NT2/D1 (cell line): ENCODE measurements at regions not wholly inside any gene's neighbourhood (a gene's known extent, or its start where the extent isn't known, plus 50 kb on each side); places are given as distances from the start of the nearest gene placed in this dataset.
"Not testable (repeated sequence)": the region's sequence is repeated elsewhere in the genome, so short reads cannot be mapped to it uniquely, and the experiment has no call there.

Source experiments
- DNase-seq: peaks from one replicate; pipeline ENCODE4 v3.0.0-alpha.2; 2011; ENCODE audit warnings: low read depth, low spot score
- H3K27me3 ChIP-seq: 2 replicates; pipeline ENCODE4 v1.6.0; 2011; ENCODE audit warnings: mild to moderate bottlenecking; ENCODE audit not compliant: insufficient read length, insufficient read depth
- H3K36me3 ChIP-seq: 2 replicates; pipeline ENCODE4 v1.6.1; 2011; ENCODE audit warnings: mild to moderate bottlenecking, low read length, mixed read lengths; ENCODE audit not compliant: insufficient read depth, insufficient read length
- H3K4me1 ChIP-seq: 2 replicates; pipeline ENCODE4 v1.5.1; 2011; ENCODE audit not compliant: insufficient read depth, insufficient read length
- H3K4me3 ChIP-seq: 2 replicates; pipeline ENCODE4 v1.5.1; 2011; ENCODE audit warnings: low read depth; ENCODE audit not compliant: insufficient read length
- H3K9ac ChIP-seq: 2 replicates; pipeline ENCODE4 v1.6.0; 2011; ENCODE audit warnings: low read depth; ENCODE audit not compliant: insufficient read length
- H3K9me3 ChIP-seq: 2 replicates; pipeline ENCODE4 v1.5.1; 2011; ENCODE audit warnings: mild to moderate bottlenecking, low read length; ENCODE audit not compliant: insufficient read depth
- SUZ12 ChIP-seq: IDR thresholded peaks from 2 replicates; pipeline ENCODE4 v1.6.1; 2011; ENCODE audit not compliant: insufficient read length, insufficient read depth; ENCODE audit errors: extremely low read depth
- YY1 ChIP-seq: IDR thresholded peaks from 2 replicates; pipeline ENCODE4 v1.6.1; 2011; ENCODE audit not compliant: insufficient read length, insufficient read depth
- ZNF274 ChIP-seq: IDR thresholded peaks from 2 replicates; pipeline ENCODE4 v1.6.1; 2011; ENCODE audit warnings: mild to moderate bottlenecking, low read depth, low read length

DNA sequence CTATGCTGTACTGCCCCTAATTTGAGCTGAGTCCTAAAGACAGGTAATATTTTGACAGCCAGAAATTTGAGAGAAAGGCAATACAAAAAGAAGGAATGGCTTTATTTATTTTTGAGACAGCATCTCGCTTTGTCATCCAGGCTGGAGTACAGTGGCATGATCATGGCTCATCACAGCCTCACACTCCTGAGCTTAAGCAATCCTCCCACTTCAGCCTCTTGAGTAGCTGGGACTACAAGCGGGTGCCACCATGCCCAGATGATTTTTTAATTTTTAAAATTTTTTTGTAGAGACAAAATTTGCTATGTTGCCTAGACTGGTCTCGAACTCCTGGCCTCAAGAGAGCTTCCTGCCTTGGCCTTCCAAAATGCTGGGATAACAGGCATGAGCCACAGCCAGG, 77.4 kb upstream of the SLC4A7 start:
- TF ChIP-seq YY1 (no peak), SUZ12 (no peak), ZNF274 (no peak)
- H3K9me3 ChIP-seq: no peaks in the 10 kb centered on the region
- H3K36me3 ChIP-seq: no peaks in the 10 kb centered on the region
- H3K4me3 ChIP-seq: no peak overlapping the region
- no peaks in the 10 kb centered on the region for H3K27me3 ChIP-seq
- H3K4me1 ChIP-seq: no peaks in the 10 kb centered on the region
- DNase-seq: no peak
- no peak overlapping the region for H3K9ac ChIP-seq

DNA sequence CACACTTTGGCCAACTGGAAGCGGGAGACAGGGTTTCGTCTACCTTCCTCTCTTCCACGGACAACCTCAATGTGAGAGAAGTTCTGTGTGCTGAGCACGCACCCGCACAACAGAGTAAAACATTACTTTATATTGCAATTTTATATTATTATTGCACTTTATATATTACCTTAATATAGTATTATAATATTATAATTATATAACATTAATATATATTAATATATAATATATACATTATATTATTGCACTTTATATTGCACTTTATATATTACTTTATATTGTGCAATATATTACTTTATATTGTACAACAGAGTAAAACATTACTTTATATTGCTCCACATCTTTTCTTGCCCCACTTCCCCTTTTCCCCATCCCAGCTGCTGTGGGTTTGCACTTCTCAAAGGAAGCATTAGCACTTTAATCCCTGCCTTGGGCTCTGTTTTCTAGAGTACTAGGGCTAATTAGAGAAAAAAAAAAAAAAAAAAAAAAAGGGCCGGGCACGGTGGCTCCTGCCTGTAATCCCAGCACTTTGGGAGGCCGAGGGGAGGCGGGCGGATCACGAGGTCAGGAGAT, 76.4 kb upstream of the SLC4A7 start:
- Histone ChIP-seq H3K36me3 (no peaks in the 10 kb centered on the region), H3K27me3 (no peaks in the 10 kb centered on the region), H3K9me3 (no peaks in the 10 kb centered on the region), H3K9ac (no peak overlapping the region), H3K4me3 (no peak overlapping the region), H3K4me1 (no peaks in the 10 kb centered on the region)
- DNase-seq: no peak
- TF ChIP-seq ZNF274 (no peak), YY1 (no peak), SUZ12 (no peak)

DNA sequence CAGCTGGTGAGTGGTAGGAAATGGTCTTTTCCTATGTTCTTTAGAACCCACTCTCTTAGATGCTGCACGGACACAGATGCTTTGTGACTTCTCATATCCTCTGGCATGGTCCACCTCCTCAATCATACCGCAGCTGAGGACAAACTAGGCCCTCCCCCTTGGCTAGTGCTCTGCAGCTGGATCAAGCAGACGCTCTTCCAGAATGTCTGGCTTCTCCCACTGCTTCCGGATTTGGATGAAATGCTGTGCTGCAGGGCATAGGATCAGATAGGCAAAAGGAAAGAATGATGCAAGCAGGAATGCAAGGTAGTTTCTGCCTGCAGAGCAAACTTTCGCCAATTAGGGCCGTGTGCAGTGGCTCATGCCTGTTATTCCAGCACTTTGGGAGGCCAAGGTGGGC, 75.7 kb upstream of the SLC4A7 start:
- Histone ChIP-seq H3K36me3 (no peaks in the 10 kb centered on the region), H3K4me3 (no peak overlapping the region), H3K4me1 (no peaks in the 10 kb centered on the region), H3K27me3 (no peaks in the 10 kb centered on the region), H3K9me3 (no peaks in the 10 kb centered on the region), H3K9ac (no peak overlapping the region)
- no peak for TF ChIP-seq SUZ12
- no peak for DNase-seq

DNA sequence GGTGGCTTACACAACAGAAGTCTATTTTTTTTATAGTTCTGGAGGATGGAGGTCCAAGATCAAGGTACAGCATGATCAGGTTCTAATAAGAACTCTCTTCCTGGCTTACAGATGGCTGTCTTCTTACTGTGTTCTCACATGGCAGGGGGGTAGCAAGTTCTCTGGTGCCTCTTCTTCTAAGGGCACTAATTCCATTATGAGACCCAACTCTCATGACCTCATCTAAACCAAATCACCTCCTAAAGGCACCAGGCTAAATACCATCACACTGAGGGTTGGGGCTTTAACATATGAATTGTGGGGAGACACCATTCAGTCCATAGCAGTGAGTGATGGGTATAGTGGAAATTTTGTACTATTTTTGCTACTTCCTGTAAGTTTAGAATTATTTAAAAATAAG, 75.2 kb upstream of the SLC4A7 start:
- no peak for DNase-seq
- no peak overlapping the region for H3K4me3 ChIP-seq
- TF ChIP-seq SUZ12 (no peak), ZNF274 (no peak), YY1 (no peak)

DNA sequence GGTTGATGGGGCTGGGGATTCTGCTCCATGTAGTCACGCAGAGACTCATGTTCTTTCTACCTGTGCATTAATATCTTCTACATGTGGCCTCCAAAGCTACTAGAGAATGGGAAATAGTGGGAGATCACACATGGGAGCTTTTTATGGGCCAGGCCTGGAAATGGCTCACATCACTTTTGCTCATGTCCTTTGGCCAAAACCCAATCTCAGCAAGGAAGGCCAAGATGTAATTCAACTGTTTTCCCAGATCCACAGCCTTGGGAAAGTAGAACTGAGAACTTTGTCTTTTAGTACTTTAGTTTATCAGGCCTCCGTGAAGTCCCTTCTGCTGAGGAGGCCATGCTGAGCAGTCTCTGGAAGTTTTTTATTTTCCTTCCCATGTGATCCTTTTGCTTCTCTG, 73.2 kb upstream of the SLC4A7 start:
- Histone ChIP-seq H3K4me3 (no peak overlapping the region), H3K36me3 (no peaks in the 10 kb centered on the region), H3K9me3 (peaks cover 10% of the 10 kb centered on the region; the same call in 1 of the 2 replicates), H3K27me3 (no peaks in the 10 kb centered on the region), H3K9ac (no peak overlapping the region), H3K4me1 (no peaks in the 10 kb centered on the region)
- DNase-seq: no peak
- TF ChIP-seq YY1 (no peak), SUZ12 (no peak)

More for the DNA sequence above, 75.2 kb upstream of the SLC4A7 start:
- no peaks in the 10 kb centered on the region for H3K9me3 ChIP-seq
- no peaks in the 10 kb centered on the region for H3K4me1 ChIP-seq
- H3K36me3 ChIP-seq: no peaks in the 10 kb centered on the region
- H3K27me3 ChIP-seq: no peaks in the 10 kb centered on the region
- H3K9ac ChIP-seq: no peak overlapping the region

DNA sequence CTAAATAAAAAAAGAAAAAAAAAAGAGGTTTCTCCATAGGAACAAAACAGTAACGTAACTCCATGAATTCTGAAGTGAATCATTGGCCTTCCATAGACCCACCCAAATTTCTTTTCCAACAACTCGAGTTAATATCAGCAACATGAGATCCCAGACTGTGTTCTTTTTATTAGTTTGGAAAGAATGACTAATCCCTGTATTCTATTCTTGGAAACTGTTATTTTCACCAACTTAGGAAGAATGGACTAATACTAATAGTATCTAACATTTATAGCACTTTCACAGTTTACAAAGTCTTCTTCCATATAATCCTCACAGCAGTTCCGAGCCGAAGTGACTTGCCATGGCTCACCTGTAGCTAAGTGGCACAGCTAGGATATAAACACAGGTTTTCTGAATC, 72.7 kb upstream of the SLC4A7 start:
- H3K4me1 ChIP-seq: no peaks in the 10 kb centered on the region
- H3K4me3 ChIP-seq: no peak overlapping the region
- no peaks in the 10 kb centered on the region for H3K27me3 ChIP-seq
- TF ChIP-seq SUZ12 (no peak), YY1 (no peak), ZNF274 (no peak)
- no peak for DNase-seq
- H3K9ac ChIP-seq: no peak overlapping the region
- peaks cover 15% of the 10 kb centered on the region; the same call in 1 of the 2 replicates for H3K9me3 ChIP-seq
- no peaks in the 10 kb centered on the region for H3K36me3 ChIP-seq

DNA sequence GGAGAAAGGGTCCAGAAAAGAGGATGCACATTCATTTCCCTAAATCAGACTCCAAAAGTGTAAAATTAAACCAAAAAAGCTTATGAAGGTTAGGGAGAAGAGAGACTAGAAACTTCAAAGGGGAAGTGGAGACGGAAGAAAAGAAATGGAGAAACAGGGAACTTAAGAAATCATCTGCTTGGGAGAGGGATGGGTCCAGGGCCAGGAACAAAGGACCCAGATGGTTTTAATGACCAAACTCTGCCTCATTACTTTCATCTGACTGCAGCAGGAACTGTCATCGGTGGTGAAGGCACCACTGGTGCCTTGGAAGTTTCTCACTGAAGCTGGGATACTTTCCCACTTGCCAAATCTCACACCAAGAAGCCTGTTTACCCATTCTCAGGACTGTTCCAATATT, 70.5 kb upstream of the SLC4A7 start:
- no peak overlapping the region for H3K4me3 ChIP-seq
- TF ChIP-seq ZNF274 (no peak), SUZ12 (no peak), YY1 (no peak)

DNA sequence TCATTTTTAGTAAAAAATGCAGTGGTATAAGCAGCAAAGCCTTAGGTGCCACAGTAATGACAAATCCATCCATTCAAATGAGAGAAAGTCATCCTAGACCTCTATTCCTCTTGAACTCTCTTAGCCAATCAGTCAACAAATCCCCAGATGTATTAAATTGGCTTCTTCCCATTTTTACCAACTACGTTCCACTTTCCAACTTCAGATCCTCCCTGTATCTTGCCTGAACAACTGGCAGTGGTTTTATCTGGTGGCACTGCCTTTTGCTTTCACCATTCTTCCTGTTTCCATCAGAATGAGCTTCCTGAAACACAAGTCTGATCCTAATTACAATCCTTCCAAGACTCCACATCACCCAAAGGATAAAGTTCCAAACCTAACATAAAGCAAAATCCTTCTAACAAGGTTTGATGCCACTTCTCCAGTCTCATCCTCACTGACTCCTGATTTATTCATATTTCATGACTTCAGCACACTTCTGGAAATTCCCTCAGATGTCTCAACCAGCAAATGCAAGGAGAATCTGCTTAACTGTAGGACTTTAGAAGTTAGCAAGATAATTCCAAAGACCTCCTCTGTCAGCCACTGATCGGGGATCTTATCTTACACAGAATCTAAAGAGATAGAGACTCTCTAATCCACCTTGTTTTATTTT, 69.8 kb upstream of the SLC4A7 start:
- Histone ChIP-seq H3K4me3 (no peak overlapping the region), H3K36me3 (no peaks in the 10 kb centered on the region), H3K9me3 (peaks cover 28% of the 10 kb centered on the region), H3K9ac (no peak overlapping the region), H3K4me1 (no peaks in the 10 kb centered on the region), H3K27me3 (no peaks in the 10 kb centered on the region)
- TF ChIP-seq SUZ12: no peak
- TF ChIP-seq ZNF274: no peak
- no peak for TF ChIP-seq YY1
- DNase-seq: no peak

More for the DNA sequence above, 70.5 kb upstream of the SLC4A7 start:
- no peak for DNase-seq
- no peaks in the 10 kb centered on the region for H3K36me3 ChIP-seq
- H3K9me3 ChIP-seq: peaks cover 28% of the 10 kb centered on the region
- H3K9ac ChIP-seq: no peak overlapping the region
- no peaks in the 10 kb centered on the region for H3K4me1 ChIP-seq
- no peaks in the 10 kb centered on the region for H3K27me3 ChIP-seq

DNA sequence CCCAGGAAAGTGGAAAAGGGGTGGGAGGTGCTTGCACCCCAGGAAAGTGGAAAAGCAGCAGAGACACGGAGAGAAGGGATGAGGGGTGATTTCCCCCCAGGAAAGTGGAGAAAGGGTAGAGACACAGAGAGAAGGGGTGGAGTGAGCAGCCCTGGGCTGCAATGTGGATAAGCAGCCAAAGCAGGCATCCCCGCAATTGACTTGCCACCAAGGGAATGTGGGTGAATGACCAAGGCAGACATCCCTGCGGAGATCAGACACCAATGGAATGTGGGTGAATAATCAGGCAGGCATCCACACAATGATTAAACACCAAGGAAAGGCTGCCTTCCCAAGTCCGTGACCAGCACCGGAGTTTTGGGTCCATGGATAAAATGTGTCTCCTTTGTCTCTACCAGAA, 68.5 kb upstream of the SLC4A7 start:
- not testable (repeated sequence) for H3K4me3 ChIP-seq, H3K27me3 ChIP-seq, H3K9ac ChIP-seq, H3K4me1 ChIP-seq, H3K36me3 ChIP-seq, DNase-seq
- H3K9me3 ChIP-seq: peaks cover 28% of the 10 kb centered on the region

DNA sequence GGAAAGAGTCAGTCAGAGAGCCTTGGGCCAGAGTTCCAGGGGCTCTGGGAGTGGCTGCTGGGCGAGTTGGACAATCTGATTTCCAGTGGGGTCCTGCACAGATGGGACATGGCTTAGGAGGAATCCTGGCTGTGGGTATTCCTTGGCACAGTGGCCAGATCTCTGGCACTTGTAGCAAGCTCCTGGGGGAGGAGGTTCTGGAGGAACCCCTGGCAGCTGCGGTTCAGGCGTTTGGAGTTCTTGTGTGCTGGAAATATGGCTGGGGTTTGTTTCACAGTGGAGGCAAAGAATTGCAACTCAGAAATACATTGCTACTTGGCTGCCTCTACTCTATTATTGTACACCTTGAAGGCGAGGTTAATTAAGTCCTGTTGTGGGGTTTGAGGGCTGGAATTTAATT, 67.2 kb upstream of the SLC4A7 start:
- not testable (repeated sequence) for H3K9ac ChIP-seq, H3K36me3 ChIP-seq, H3K27me3 ChIP-seq, H3K4me3 ChIP-seq, H3K4me1 ChIP-seq, DNase-seq
- peaks cover 28% of the 10 kb centered on the region for H3K9me3 ChIP-seq
